K562 (cell line): ENCODE measurements at regions not wholly inside any gene's neighbourhood (a gene's known extent, or its start where the extent isn't known, plus 50 kb on each side); places are given as distances from the start of the nearest gene placed in this dataset.

Experiments used
- ATAC-seq: fragments of 200-7000 bp; cut with Tn5 transposase; 3 replicates; pipeline ENCODE4 v1.9.1; 2020; ENCODE audit warnings: moderate library complexity
- BruUV-seq: library from RNA; stranded (reverse); fragments of 400-500 nt; replicated peaks from 2 replicates; lab custom pipeline; 2021; lab: Mats Ljungman, UMichigan
- CTCF ChIA-PET: fragments of 300-600 bp; formaldehyde crosslinking; extraction: SDS; loops from one replicate; lab custom pipeline; 2021; ENCODE audit warnings: low intra/inter-chr PET ratio; lab: Yijun Ruan, JAX
- POLR2A ChIA-PET: fragments of 300-600, 350-650 bp; sonication (Branson Sonifier 250); formaldehyde crosslinking; extraction: SDS; loops from one replicate; lab custom pipeline; 2021; ENCODE audit warnings: antibody characterized with exemption, inconsistent platforms; lab: Yijun Ruan, JAX
- DNase-seq, 4 experiments: peaks; one replicate each; pipeline versions ENCODE4 v3.0.0 to v3.0.0-alpha.2; 2011 to 2018; ENCODE audit warnings: low spot score in 3 of 4, mixed read lengths in 3 of 4; ENCODE audit errors: extremely low read depth in 1 of 4
- FAIRE-seq: peaks from 2 replicates; lab custom pipeline; 2011; peaks lifted over from hg19 to GRCh38; lab: Jason Lieb, UNC
- H2AFZ ChIP-seq: 2 replicates; pipeline ENCODE4 v1.6.0; 2011; ENCODE audit warnings: low read depth, low read length, control low read depth, inconsistent platforms
- H3K27ac ChIP-seq: fragments of 200-600 bp; 3 replicates; pipeline ENCODE4 v1.8.0; 2011; ENCODE audit warnings: low read depth, mild to moderate bottlenecking, control low read depth, inconsistent platforms, low read length, moderate library complexity, mixed read lengths; ENCODE audit errors: extremely low read depth
- H3K27me3 ChIP-seq, 2 experiments: fragments of 300-600 bp in 1 of 2; 2 replicates in 1 of 2; 3 replicates in 1 of 2; pipeline versions ENCODE4 v1.6.0 to v1.8.0; 2011; ENCODE audit warnings: inconsistent platforms in 2 of 2, low read length in 2 of 2, mild to moderate bottlenecking in 1 of 2, mixed read lengths in 1 of 2, moderate library complexity in 1 of 2; ENCODE audit not compliant: control insufficient read depth in 2 of 2, insufficient read depth in 2 of 2
- H3K36me3 ChIP-seq: fragments of 300-600 bp; 3 replicates; pipeline ENCODE4 v1.8.0; 2011; ENCODE audit warnings: mild to moderate bottlenecking, low read length, inconsistent platforms; ENCODE audit not compliant: control insufficient read depth, insufficient read depth
- H3K4me1 ChIP-seq, 2 experiments: fragments of 200-600 bp in 1 of 2; replicated peaks in 1 of 2; 2 replicates in 1 of 2; 3 replicates in 1 of 2; pipeline versions ENCODE4 v1.5.1 to v1.8.0; 2011; ENCODE audit warnings: inconsistent platforms in 2 of 2, low read length in 2 of 2, mild to moderate bottlenecking in 1 of 2, mixed read lengths in 1 of 2, moderate library complexity in 1 of 2; ENCODE audit not compliant: control insufficient read depth in 2 of 2, insufficient read depth in 2 of 2
- H3K4me2 ChIP-seq: 2 replicates; pipeline ENCODE4 v1.6.1; 2011; ENCODE audit warnings: low read length, control low read depth, inconsistent platforms, mixed read lengths; ENCODE audit not compliant: insufficient read depth
- H3K4me3 ChIP-seq: fragments of 200-600 bp; sonication (generic), shearing (Covaris generic); 2 replicates; pipeline ENCODE4 v1.5.1; 2016; ENCODE audit warnings: control low read depth, inconsistent platforms
- H3K79me2 ChIP-seq: fragments of 200-600 bp; 3 replicates; pipeline ENCODE4 v1.8.0; 2011; ENCODE audit warnings: low read length, inconsistent platforms; ENCODE audit not compliant: control insufficient read depth, insufficient read depth
- H3K9ac ChIP-seq, 2 experiments: 2 replicates each; pipeline versions ENCODE4 v1.6.0 to v1.6.1; 2011; ENCODE audit warnings: low read depth in 2 of 2, low read length in 2 of 2, control low read depth in 1 of 2, inconsistent platforms in 1 of 2, mild to moderate bottlenecking in 1 of 2, mixed read lengths in 1 of 2; ENCODE audit not compliant: insufficient read depth in 1 of 2
- H3K9me1 ChIP-seq: one replicate; pipeline ENCODE4 v1.6.0; 2011; ENCODE audit warnings: inconsistent platforms, mild to moderate bottlenecking, low read length, moderate library complexity; ENCODE audit not compliant: control insufficient read depth, insufficient read depth
- H3K9me3 ChIP-seq: replicated peaks from 2 replicates; pipeline ENCODE4 v1.5.1; 2011; ENCODE audit warnings: low read depth, low read length, inconsistent platforms; ENCODE audit not compliant: control insufficient read depth, insufficient read depth
- H4K20me1 ChIP-seq: replicated peaks from 2 replicates; pipeline ENCODE4 v1.6.1; 2011; ENCODE audit warnings: low read length, inconsistent platforms, mixed read lengths; ENCODE audit not compliant: control insufficient read depth, insufficient read depth
- DIDO1 ChIP-seq: fragments of 450-650 bp; IDR thresholded peaks from 2 replicates; pipeline ENCODE4 v1.6.1; 2016; ENCODE audit warnings: low read depth, missing biosample characterization, missing genetic modification characterization
- HDAC2 ChIP-seq: fragments of 450-650 bp; IDR thresholded peaks from 2 replicates; pipeline ENCODE4 v1.6.1; 2016; ENCODE audit warnings: mild to moderate bottlenecking
- MAFK ChIP-seq: IDR thresholded peaks from 2 replicates; pipeline ENCODE4 v1.6.1; 2011; ENCODE audit warnings: low read length, improper control_type of control experiment
- MTA2 ChIP-seq: fragments of 450-650 bp; IDR thresholded peaks from 2 replicates; pipeline ENCODE4 v1.6.1; 2016; ENCODE audit warnings: low read depth
- PRDM10 ChIP-seq: fragments of 450-650 bp; IDR thresholded peaks from 2 replicates; pipeline ENCODE4 v1.6.1; 2018; ENCODE audit not compliant: partially characterized antibody
- SNAPC5 ChIP-seq: fragments of 250-450 bp; sonication (Bioruptor Pico); IDR thresholded peaks from 2 replicates; pipeline ENCODE4 v1.8.0; 2021; ENCODE audit warnings: moderate library complexity, mild to moderate bottlenecking, inconsistent platforms
- TAF9B ChIP-seq: fragments of 450-650 bp; IDR thresholded peaks from 2 replicates; pipeline ENCODE4 v1.6.1; 2018; ENCODE audit warnings: mild to moderate bottlenecking; ENCODE audit not compliant: partially characterized antibody
- ZFP36 ChIP-seq: fragments of 150-350 bp; IDR thresholded peaks from 2 replicates; pipeline ENCODE4 v1.6.1; 2018; ENCODE audit warnings: low read length, low read depth; ENCODE audit not compliant: partially characterized antibody
- ZKSCAN8 ChIP-seq: fragments of 200-800 bp; sonication (Bioruptor generic); IDR thresholded peaks from 2 replicates; pipeline ENCODE4 v1.6.1; 2016; ENCODE audit warnings: missing genetic modification characterization, missing compliant biosample characterization
- ZNF134 ChIP-seq: fragments of 250-450 bp; sonication (Bioruptor Pico); conservative IDR thresholded peaks from 2 replicates; pipeline ENCODE4 v1.4.0; 2020
- ZNF561 ChIP-seq: fragments of 450-650 bp; formaldehyde crosslinking; conservative IDR thresholded peaks from 2 replicates; pipeline ENCODE4 v1.4.0; 2020; ENCODE audit warnings: mild to moderate bottlenecking, moderate library complexity
- WGBS: fragments of 100-300 bp; shearing (Covaris generic); methylation state at CpG from one replicate; pipeline ENCODE4 v1.1.6; 2016; ENCODE audit warnings: low coverage, mixed read lengths; ENCODE audit not compliant: insufficient coverage; ENCODE audit errors: missing lambda C conversion rate; 5-methylcytosine and 5-hydroxymethylcytosine counted together
- in situ Hi-C: fragments of 300-500 bp; cut with MboI; formaldehyde crosslinking; loops from 4 replicates; pipeline ENCODE4 v1.15.0; 2018; ENCODE audit warnings: inconsistent platforms, mixed read lengths
- intact Hi-C: fragments of 100-400 bp; cut with micrococcal nuclease; formaldehyde crosslinking; loops from 2 replicates; pipeline ENCODE4 v1.14.2; 2022
- TF ChIP-seq, protein P1 (sequence below): sonication (generic); formaldehyde crosslinking; IDR thresholded peaks from 2 replicates; pipeline ENCODE4 v1.8.0; 2023; ENCODE audit warnings: mild to moderate bottlenecking, missing genetic modification reagents

DNA sequence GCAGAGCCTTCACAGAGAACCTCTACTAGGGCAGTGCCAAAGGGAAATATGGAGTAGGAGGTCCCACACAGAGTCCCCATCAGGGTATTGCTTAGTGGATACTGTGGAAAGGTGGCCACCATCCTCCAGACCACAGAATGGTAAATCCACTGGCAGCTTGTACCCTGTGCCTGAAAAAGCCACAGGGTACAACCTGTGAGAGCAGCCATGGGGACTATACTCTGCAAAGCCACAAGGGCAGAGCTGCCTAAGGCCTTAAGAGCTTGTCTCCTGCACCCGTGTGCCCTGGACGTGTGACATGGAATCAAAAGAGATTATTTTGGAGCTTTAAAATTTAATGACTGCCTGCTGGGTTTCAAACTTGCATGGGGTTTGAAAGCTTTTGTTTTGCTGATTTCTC is 118.0 kb upstream of the SEC14L1 start:
- no peak for FAIRE-seq
- no peaks in the 10 kb centered on the region for H3K9me1 ChIP-seq
- POLR2A ChIA-PET: interaction anchor here (0.6 to 1.0 kb wide), 4 partner anchors 19 to 118 kb away, joined by 3 to 4 read pairs (median 3); no protein-coding TSS in a partner anchor
- in situ Hi-C loops: no loop called here
- no peaks in the 10 kb centered on the region for H3K79me2 ChIP-seq
- ATAC-seq: no peak
- BruUV-seq: no TSS peak
- H3K4me1 ChIP-seq: no peaks in the 10 kb centered on the region
- no peak overlapping the region for H3K4me2 ChIP-seq
- H2AFZ ChIP-seq: no peak overlapping the region
- peaks cover 12 to 42% of the 10 kb centered on the region in 2 experiments; a peak in 4 of 5 replicates for H3K27me3 ChIP-seq
- TF ChIP-seq SNAPC5 (CRISPR knock-in tag) (no peak), PRDM10 (no peak), HDAC2 (no peak), MAFK (no peak), TAF9B (no peak), MTA2 (no peak), DIDO1 (tag) (no peak), ZNF561 (CRISPR knock-in tag) (no peak), ZNF134 (CRISPR knock-in tag) (no peak), ZKSCAN8 (CRISPR knock-in tag) (no peak), ZFP36 (no peak)
- TF ChIP-seq, protein P1, sequence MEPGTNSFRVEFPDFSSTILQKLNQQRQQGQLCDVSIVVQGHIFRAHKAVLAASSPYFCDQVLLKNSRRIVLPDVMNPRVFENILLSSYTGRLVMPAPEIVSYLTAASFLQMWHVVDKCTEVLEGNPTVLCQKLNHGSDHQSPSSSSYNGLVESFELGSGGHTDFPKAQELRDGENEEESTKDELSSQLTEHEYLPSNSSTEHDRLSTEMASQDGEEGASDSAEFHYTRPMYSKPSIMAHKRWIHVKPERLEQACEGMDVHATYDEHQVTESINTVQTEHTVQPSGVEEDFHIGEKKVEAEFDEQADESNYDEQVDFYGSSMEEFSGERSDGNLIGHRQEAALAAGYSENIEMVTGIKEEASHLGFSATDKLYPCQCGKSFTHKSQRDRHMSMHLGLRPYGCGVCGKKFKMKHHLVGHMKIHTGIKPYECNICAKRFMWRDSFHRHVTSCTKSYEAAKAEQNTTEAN (CRISPR knock-in tag): no peak
- TF ChIP-seq, all 486 proteins: peak for 0
- CTCF ChIA-PET: no interaction called here
- DNase-seq: no peak
- Histone ChIP-seq H4K20me1 (0 out of 2 replicates have a peak, but pooled peaks cover 3% of the 10 kb centered on the region), H3K9me3 (no peaks in the 10 kb centered on the region), H3K9ac (no peak overlapping the region), H3K4me3 (no peak overlapping the region), H3K27ac (no peak overlapping the region), H3K36me3 (no peaks in the 10 kb centered on the region)
- intact Hi-C loops: no loop called here
- 0% methylated on average over 2 of the region's 2 CpGs for WGBS
